HepG2 (cell line): ENCODE measurements at regions not wholly inside any gene's neighbourhood (a gene's known extent, or its start where the extent isn't known, plus 50 kb on each side); places are given as distances from the start of the nearest gene placed in this dataset.

Experiments
- ATAC-seq: fragments of 200-7000 bp; cut with Tn5 transposase; 3 replicates; pipeline ENCODE4 v1.9.1; 2020; ENCODE audit warnings: mild to moderate bottlenecking, moderate library complexity
- BruUV-seq: library from RNA; stranded (reverse); fragments of 400-500 nt; replicated peaks from 2 replicates; lab custom pipeline; 2021; lab: Mats Ljungman, UMichigan
- CTCF ChIA-PET: fragments of 300-600 bp; formaldehyde crosslinking; extraction: SDS; loops from one replicate; lab custom pipeline; 2021; ENCODE audit warnings: low total read pairs, inconsistent platforms, low intra/inter-chr PET ratio; lab: Yijun Ruan, JAX
- POLR2A ChIA-PET: fragments of 350-600 bp; sonication (Branson Sonifier 250); formaldehyde crosslinking; loops from one replicate; lab custom pipeline; 2020; ENCODE audit warnings: antibody characterized with exemption, inconsistent platforms; lab: Yijun Ruan, JAX
- DNase-seq: peaks from one replicate; pipeline ENCODE4 v3.0.0-alpha.2; 2015; ENCODE audit warnings: low spot score
- FAIRE-seq: peaks from 3 replicates; lab custom pipeline; 2011; peaks lifted over from hg19 to GRCh38; lab: Jason Lieb, UNC
- H2AFZ ChIP-seq: one replicate; pipeline ENCODE4 v1.6.1; 2011; ENCODE audit warnings: low read length, inconsistent platforms
- H3K27ac ChIP-seq: fragments of 300-600 bp; 3 replicates; pipeline ENCODE4 v1.8.0; 2011; ENCODE audit warnings: mixed run types, mild to moderate bottlenecking, mixed read lengths, low read length, inconsistent platforms; ENCODE audit not compliant: insufficient read depth; ENCODE audit errors: extremely low read length
- H3K27me3 ChIP-seq, 2 experiments: fragments of 200-600 bp in 1 of 2; 2 replicates in 1 of 2; 3 replicates in 1 of 2; pipeline versions ENCODE4 v1.6.0 to v1.8.0; 2011; ENCODE audit warnings: low read length in 2 of 2, mild to moderate bottlenecking in 2 of 2, moderate library complexity in 2 of 2, inconsistent platforms in 1 of 2; ENCODE audit not compliant: insufficient read depth in 2 of 2, control insufficient read depth in 1 of 2
- H3K36me3 ChIP-seq, 2 experiments: fragments of 200-600 bp in 1 of 2; replicated peaks in 1 of 2; 2 replicates in 1 of 2; 3 replicates in 1 of 2; pipeline versions ENCODE4 v1.5.1 to v1.8.0; 2011; ENCODE audit warnings: low read length in 2 of 2, inconsistent platforms in 1 of 2; ENCODE audit not compliant: insufficient read depth in 2 of 2, control insufficient read depth in 1 of 2
- H3K4me1 ChIP-seq: 2 replicates; pipeline ENCODE4 v1.5.1; 2012; ENCODE audit warnings: low read length, inconsistent platforms; ENCODE audit not compliant: insufficient read depth
- H3K4me2 ChIP-seq: 2 replicates; pipeline ENCODE4 v1.6.0; 2011; ENCODE audit warnings: low read depth, low read length, inconsistent platforms
- H3K4me3 ChIP-seq, 3 experiments: fragments of 200-600 bp in 1 of 3; sonication (generic), shearing (Covaris generic) in 1 of 3; replicated peaks in 1 of 3; 2 replicates each; pipeline ENCODE4 v1.5.1; 2011 to 2016; ENCODE audit warnings: low read length in 3 of 3, inconsistent platforms in 2 of 3, low read depth in 2 of 3, mild to moderate bottlenecking in 2 of 3, control low read depth in 1 of 3, mixed read lengths in 1 of 3; ENCODE audit not compliant: insufficient read depth in 1 of 3
- H3K79me2 ChIP-seq: one replicate; pipeline ENCODE4 v1.6.1; 2011; ENCODE audit warnings: low read length, inconsistent platforms; ENCODE audit not compliant: insufficient read depth
- H3K9ac ChIP-seq: 2 replicates; pipeline ENCODE4 v1.6.0; 2011; ENCODE audit warnings: mild to moderate bottlenecking, low read depth, low read length, inconsistent platforms; ENCODE audit not compliant: insufficient read depth
- H3K9me3 ChIP-seq: 2 replicates; pipeline ENCODE4 v1.5.1; 2012; ENCODE audit warnings: mild to moderate bottlenecking, low read length
- H4K20me1 ChIP-seq: 2 replicates; pipeline ENCODE4 v1.6.0; 2011; ENCODE audit warnings: inconsistent platforms, mild to moderate bottlenecking, low read length, moderate library complexity; ENCODE audit not compliant: insufficient read depth
- BCL6 ChIP-seq: IDR thresholded peaks from 2 replicates; pipeline ENCODE4 v1.6.1; 2016; ENCODE audit warnings: missing genetic modification reagents, missing compliant biosample characterization
- CHD2 ChIP-seq: IDR thresholded peaks from 2 replicates; pipeline ENCODE4 v1.6.1; 2011; ENCODE audit warnings: low read depth, low read length, improper control_type of control experiment
- DBP ChIP-seq: sonication (generic); formaldehyde crosslinking; IDR thresholded peaks from 2 replicates; pipeline ENCODE4 v1.4.0; 2020; ENCODE audit warnings: missing genetic modification reagents; ENCODE audit errors: not compliant biosample characterization
- ELF3 ChIP-seq: IDR thresholded peaks from 2 replicates; pipeline ENCODE4 v1.6.1; 2016; ENCODE audit warnings: missing genetic modification reagents, missing compliant biosample characterization
- GZF1 ChIP-seq: sonication (generic); formaldehyde crosslinking; IDR thresholded peaks from 2 replicates; pipeline ENCODE4 v1.5.1; 2020; ENCODE audit warnings: mild to moderate bottlenecking, missing genetic modification reagents
- HOXA3 ChIP-seq: sonication (generic); formaldehyde crosslinking; IDR thresholded peaks from 2 replicates; pipeline ENCODE4 v1.5.0; 2020; ENCODE audit warnings: missing genetic modification reagents
- MIER3 ChIP-seq: IDR thresholded peaks from 2 replicates; pipeline ENCODE4 v1.6.1; 2016; ENCODE audit warnings: missing compliant biosample characterization, borderline replicate concordance
- PAWR ChIP-seq: sonication (generic); formaldehyde crosslinking; IDR thresholded peaks from 2 replicates; pipeline ENCODE4 v1.4.0; 2020; ENCODE audit warnings: missing genetic modification reagents, mild to moderate bottlenecking, borderline replicate concordance
- RAD51 ChIP-seq: fragments of 450-650 bp; IDR thresholded peaks from 2 replicates; pipeline ENCODE4 v1.6.1; 2016; ENCODE audit warnings: borderline replicate concordance
- RBM39 ChIP-seq: fragments of 200-400 bp; formaldehyde crosslinking; IDR thresholded peaks from one replicate; pipeline ENCODE4 v1.6.1; 2018; ENCODE audit warnings: antibody characterized with exemption, mild to moderate bottlenecking, low read depth, low read length; ENCODE audit not compliant: poor library complexity, severe bottlenecking
- SNAPC5 ChIP-seq: sonication (generic); formaldehyde crosslinking; IDR thresholded peaks from 2 replicates; pipeline ENCODE4 v1.8.1; 2023; ENCODE audit warnings: mild to moderate bottlenecking, missing genetic modification reagents, borderline replicate concordance
- SRSF9 ChIP-seq: fragments of 200-400 bp; formaldehyde crosslinking; IDR thresholded peaks from 2 replicates; pipeline ENCODE4 v1.6.1; 2018; ENCODE audit warnings: borderline replicate concordance, mild to moderate bottlenecking, low read depth, low read length; ENCODE audit not compliant: insufficient read depth, poor library complexity, severe bottlenecking
- TP53 ChIP-seq: sonication (generic); formaldehyde crosslinking; conservative IDR thresholded peaks from 2 replicates; pipeline ENCODE4 v1.4.0; 2020; ENCODE audit warnings: missing genetic modification reagents
- ZBTB3 ChIP-seq: sonication (generic); formaldehyde crosslinking; IDR thresholded peaks from 2 replicates; pipeline ENCODE4 v1.4.0; 2020; ENCODE audit warnings: low read depth, mild to moderate bottlenecking, moderate library complexity, missing genetic modification reagents, borderline replicate concordance
- ZNF331 ChIP-seq: sonication (generic); formaldehyde crosslinking; IDR thresholded peaks from 2 replicates; pipeline ENCODE4 v1.4.0; 2020; ENCODE audit warnings: missing genetic modification reagents
- ZNF33B ChIP-seq: sonication (generic); formaldehyde crosslinking; IDR thresholded peaks from 2 replicates; pipeline ENCODE4 v1.5.1; 2020; ENCODE audit warnings: mild to moderate bottlenecking, missing genetic modification reagents
- ZNF572 ChIP-seq: sonication (generic); formaldehyde crosslinking; IDR thresholded peaks from 2 replicates; pipeline ENCODE4 v1.5.1; 2020; ENCODE audit warnings: mild to moderate bottlenecking, missing genetic modification reagents
- ZNF777 ChIP-seq: sonication (generic); formaldehyde crosslinking; IDR thresholded peaks from 2 replicates; pipeline ENCODE4 v1.4.0; 2020; ENCODE audit warnings: missing genetic modification reagents
- ZNF800 ChIP-seq: sonication (generic); formaldehyde crosslinking; IDR thresholded peaks from 2 replicates; pipeline ENCODE4 v1.4.0; 2020; ENCODE audit warnings: missing genetic modification reagents
- WGBS: methylation state at CpG from one replicate; pipeline ENCODE4 v1.1.6; 2017; ENCODE audit warnings: low lambda C conversion rate; 5-methylcytosine and 5-hydroxymethylcytosine counted together
- in situ Hi-C: cut with HindIII; loops from 2 replicates; pipeline ENCODE4 v1.10.0; 2017; ENCODE audit warnings: low pct_unique_long_range_greater_than_20kb; ENCODE audit not compliant: extremely low pct_ligation_motif_present
- intact Hi-C: fragments of 100-400 bp; cut with micrococcal nuclease; formaldehyde crosslinking; loops from one replicate; pipeline ENCODE4 v1.10.0; 2022; ENCODE audit not compliant: unreplicated experiment

- intact Hi-C loops (no loop called here), in situ Hi-C loops (no loop called here)
- POLR2A ChIA-PET, result no interaction called here
- Histone ChIP-seq H3K27me3 (no peaks in the 10 kb centered on the region; a peak in 1 of 5 replicates), H4K20me1 (no peaks in the 10 kb centered on the region), H3K9ac (no peak overlapping the region), H3K4me1 (no peaks in the 10 kb centered on the region), H2AFZ (no peak overlapping the region), H3K79me2 (no peaks in the 10 kb centered on the region), H3K27ac (no peak overlapping the region), H3K36me3 (no peaks in the 10 kb centered on the region), H3K9me3 (no peaks in the 10 kb centered on the region), H3K4me3 (no peak overlapping the region), H3K4me2 (no peak overlapping the region)
- FAIRE-seq (no peak), DNase-seq (no peak), ATAC-seq (no peak)
- CTCF ChIA-PET, result no interaction called here
- BruUV-seq, result no TSS peak
- no peak for TF ChIP-seq ZBTB3 (CRISPR knock-in tag)
- TF ChIP-seq ZNF331 (CRISPR knock-in tag), result no peak
- TF ChIP-seq ZNF777 (CRISPR knock-in tag), result no peak
- TF ChIP-seq SRSF9, result no peak
- no peak for TF ChIP-seq BCL6 (CRISPR knock-in tag)
- 29% methylated on average over 7 of the region's 7 CpGs for WGBS
Observed at GRCh38 chr7:22630069-22630468, 96.9 kb upstream of the IL6 start.

- Histone ChIP-seq H3K36me3 (no peaks in the 10 kb centered on the region), H3K9me3 (no peaks in the 10 kb centered on the region), H2AFZ (no peak overlapping the region), H3K4me1 (no peaks in the 10 kb centered on the region), H3K9ac (no peak overlapping the region), H3K4me3 (no peak overlapping the region), H3K27ac (no peak overlapping the region), H3K27me3 (no peaks in the 10 kb centered on the region; a peak in 1 of 5 replicates), H3K79me2 (no peaks in the 10 kb centered on the region), H4K20me1 (no peaks in the 10 kb centered on the region), H3K4me2 (no peak overlapping the region)
- FAIRE-seq (no peak), DNase-seq (no peak), ATAC-seq (no peak)
- intact Hi-C loops (no loop called here), in situ Hi-C loops (no loop called here)
- ChIA-PET CTCF (no interaction called here), POLR2A (no interaction called here)
- BruUV-seq, result no TSS peak
- no peak for TF ChIP-seq RAD51
- TF ChIP-seq SNAPC5, result no peak
- no peak for TF ChIP-seq GZF1 (CRISPR knock-in tag)
- TF ChIP-seq TP53 (CRISPR knock-in tag), result no peak
- TF ChIP-seq ZNF33B (CRISPR knock-in tag), result no peak
- no peak for TF ChIP-seq ZNF800 (CRISPR knock-in tag)
- no peak for TF ChIP-seq CHD2
- TF ChIP-seq ELF3 (CRISPR knock-in tag), result no peak
- no peak for TF ChIP-seq MIER3 (CRISPR knock-in tag)
- no peak for TF ChIP-seq HOXA3 (CRISPR knock-in tag)
- TF ChIP-seq PAWR, result no peak
- no peak for TF ChIP-seq ZNF572 (CRISPR knock-in tag)
- no peak for TF ChIP-seq RBM39
- no peak for TF ChIP-seq DBP (CRISPR knock-in tag)
Observed at GRCh38 chr7:22629056-22629455, 97.9 kb upstream of the IL6 start.
